CD4-positive, alpha-beta T cell treated with Interleukin-4 for 4 hours (primary cell): ENCODE measurements at regions not wholly inside any gene's neighbourhood (a gene's known extent, or its start where the extent isn't known, plus 50 kb on each side); places are given as distances from the start of the nearest gene placed in this dataset.

Experiments
- DNase-seq: peaks from one replicate; pipeline ENCODE4 v3.0.0-alpha.2; 2020

DNA sequence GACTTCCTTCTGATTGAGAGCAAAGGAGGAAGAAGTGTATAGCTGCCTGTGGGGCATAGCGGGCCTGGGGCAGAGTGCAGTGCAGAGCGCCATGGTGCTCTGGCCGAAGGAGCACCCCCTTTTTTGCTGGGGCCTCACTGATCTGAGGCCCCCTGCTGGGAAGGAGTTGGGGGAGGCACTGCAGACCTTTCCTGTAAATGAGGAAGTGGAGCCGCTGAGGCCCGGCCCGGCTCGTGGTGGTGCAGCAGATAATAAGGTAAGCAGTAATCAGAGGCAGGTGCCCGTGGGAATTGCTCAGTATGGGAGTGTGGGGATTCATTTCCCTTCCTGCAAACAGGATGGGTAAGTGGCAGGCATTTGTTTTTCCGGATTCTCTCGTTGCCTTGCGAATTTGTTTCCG, 373.7 kb upstream of the MKI67 start:
- no peak for DNase-seq

DNA sequence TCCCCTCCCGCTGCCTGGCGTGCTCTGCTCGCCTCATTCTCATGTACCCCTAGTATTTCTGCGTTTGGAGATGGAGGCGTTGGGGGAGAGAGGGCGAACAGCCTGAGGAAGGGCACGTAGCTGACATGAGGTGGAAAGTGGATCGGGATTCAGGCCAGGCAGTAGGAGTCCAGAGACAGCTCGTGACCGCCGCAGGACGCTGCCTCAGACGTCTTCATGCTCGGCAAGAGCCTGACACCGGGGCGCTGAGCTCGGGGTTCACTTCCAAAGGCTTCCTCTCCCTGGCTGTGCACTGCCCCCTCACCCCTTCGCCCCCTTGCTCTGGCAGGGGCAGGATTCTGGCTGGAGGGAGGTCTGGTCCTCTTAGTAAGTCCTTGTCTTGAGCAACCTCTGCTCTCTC, 374.4 kb upstream of the MKI67 start:
- no peak for DNase-seq

- no peak for DNase-seq
Observed at GRCh38 chr10:128505346-128505745, 379.1 kb upstream of the MKI67 start.

DNA sequence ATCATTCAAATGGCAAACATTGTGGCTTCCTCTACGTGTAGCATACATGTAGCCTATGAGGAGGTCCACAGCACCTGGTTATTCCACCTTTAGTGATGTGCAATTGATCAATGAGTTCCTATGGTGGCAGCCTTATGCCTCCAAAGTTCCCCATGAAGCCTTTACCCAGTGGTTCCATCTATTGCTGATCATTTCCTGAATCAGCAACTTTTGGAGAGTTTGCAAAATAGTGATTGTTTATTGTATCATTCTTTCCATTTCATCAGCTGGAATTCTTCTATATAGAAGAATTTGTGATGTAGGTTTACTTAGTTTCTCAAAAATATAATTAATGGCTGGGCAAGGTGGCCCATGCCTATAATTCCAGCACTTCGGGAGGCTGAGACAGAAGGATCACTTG, 380.2 kb upstream of the MKI67 start:
- DNase-seq: no peak

GRCh38 chr10:128507066-128507465, 380.8 kb upstream of the MKI67 start:
- no peak for DNase-seq

GRCh38 chr10:128511284-128511683, 385.1 kb upstream of the MKI67 start:
- no peak for DNase-seq

DNA sequence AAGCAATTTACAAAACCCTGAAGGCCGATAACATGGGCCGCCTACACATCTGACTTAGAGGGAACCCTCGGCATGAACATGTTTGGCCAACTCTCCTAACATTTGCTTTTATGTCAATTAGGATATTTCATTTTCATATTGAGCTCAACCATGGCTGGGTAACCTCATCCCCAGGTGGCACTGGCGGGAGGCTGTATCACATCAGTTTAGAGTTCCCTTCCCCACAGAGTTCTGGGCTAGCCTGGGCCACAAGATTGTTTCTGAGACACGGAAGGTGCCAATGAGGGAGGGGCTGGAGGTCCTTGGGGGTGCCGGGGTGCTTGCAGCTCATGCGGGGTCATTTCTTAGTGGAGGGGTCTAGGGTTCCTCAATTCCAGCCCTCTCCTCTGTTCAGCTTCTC, 386.5 kb upstream of the MKI67 start:
- DNase-seq: no peak

- no peak for DNase-seq
Observed at GRCh38 chr10:128514536-128514935, 388.3 kb upstream of the MKI67 start.

- DNase-seq: no peak
Observed at GRCh38 chr10:128516180-128516579, 390.0 kb upstream of the MKI67 start.

- DNase-seq: no peak
Observed at GRCh38 chr10:128517167-128517566, 390.9 kb upstream of the MKI67 start.

DNA sequence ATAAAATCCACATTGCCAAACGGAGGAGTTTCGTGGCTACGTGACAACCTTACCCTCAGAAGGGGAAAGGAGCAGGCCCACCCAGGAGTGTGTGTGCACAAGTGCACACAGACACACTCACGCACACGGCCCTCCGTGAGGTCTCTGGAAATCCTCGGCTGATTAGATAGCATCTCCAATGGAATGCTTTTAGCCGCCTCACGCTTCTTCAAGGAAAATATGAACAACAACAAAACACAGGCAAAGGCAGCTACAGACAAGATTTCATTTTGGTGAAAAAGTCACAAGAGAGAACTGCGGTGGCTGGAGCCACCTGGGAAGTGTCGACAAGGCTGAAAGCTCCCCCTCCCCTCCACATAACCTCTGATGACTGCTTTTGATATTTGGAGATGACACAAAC, 391.8 kb upstream of the MKI67 start:
- no peak for DNase-seq

- no peak for DNase-seq
Observed at GRCh38 chr10:128519581-128519980, 393.4 kb upstream of the MKI67 start.

DNA sequence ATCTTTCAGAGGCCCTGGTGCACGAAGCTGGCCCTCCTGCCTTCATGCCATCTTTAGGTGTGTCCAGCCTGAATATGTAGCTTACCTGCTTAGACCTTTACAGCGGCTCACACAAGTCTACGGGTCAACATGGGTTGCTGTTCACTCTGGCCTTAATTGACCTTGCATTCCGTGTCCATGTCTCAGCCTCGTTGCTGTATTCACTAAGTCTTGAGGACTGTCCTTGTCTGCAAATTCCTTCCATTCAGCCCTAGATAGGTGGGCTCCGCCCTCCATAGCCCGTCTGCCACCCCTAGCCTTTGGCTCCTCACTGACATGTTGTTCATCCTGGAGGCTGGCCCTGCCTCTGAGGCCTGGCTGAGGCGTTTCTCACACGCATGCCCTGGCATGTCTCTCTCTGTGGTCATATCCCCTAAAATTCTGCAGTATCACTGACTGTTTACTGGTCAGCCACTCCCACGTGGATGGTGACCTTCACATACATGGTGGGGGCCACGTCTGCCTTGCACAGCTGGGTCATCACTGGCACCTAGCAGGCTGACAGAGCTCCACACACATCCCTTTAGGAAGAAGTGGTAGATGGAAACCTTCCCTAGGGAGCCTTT, 394.1 kb upstream of the MKI67 start:
- no peak for DNase-seq

DNA sequence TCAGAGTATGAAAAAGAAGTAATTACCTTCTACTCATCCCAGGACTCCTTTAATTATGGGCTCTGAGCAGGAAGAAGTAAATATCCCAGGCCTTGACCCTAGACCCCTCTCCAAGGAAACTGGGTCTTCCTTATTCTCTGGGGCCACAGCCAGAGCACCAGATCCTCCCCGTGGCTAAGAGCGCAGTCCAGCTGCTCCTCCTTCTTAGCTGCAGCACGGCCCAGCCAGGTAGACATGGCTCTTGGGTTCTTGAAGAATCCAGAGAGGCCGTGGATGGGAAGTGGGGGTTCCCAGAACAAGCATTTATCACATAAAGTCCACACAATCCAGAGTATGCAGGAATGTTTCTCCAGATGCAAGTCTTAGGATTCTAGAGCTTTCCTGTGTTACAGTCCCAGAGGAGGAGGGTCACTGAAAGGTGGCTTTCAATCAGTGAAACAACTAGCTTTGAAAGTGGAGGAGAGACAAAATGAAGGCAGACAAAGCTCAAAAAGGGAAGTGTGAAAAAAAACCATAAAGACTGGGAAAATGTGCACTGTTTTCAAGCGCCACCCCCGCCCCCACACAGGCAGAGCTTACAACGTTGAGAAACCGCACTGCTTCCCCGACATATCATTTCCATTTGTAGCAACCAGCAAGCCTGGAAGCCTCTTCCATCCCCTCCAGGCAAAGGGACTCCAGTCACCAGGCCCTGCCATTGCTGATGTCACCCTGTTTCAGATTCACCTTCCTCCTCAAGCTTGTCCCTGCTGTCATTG, 396.5 kb upstream of the MKI67 start:
- no peak for DNase-seq

GRCh38 chr10:128525444-128525843, 399.2 kb upstream of the MKI67 start:
- no peak for DNase-seq

DNA sequence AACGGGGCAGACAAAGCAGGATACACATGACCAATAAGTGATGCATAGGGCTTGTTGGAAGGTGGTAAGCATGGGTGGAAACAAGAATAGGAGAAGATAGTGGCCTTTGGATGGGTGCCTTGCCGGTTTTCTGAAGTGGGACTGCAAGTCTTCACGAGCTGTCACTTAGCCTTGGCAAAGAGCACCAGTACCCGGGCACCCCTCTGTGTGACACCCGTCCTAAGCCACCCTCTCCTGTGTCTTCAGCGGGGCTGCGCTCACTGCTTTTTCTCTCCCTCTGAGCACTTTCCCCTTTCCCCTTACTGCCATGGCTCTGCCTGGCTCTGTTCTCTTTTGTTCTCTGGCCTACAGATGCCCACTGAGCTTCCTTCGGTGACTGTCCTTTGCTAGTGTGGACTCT, 399.7 kb upstream of the MKI67 start:
- DNase-seq: no peak

DNA sequence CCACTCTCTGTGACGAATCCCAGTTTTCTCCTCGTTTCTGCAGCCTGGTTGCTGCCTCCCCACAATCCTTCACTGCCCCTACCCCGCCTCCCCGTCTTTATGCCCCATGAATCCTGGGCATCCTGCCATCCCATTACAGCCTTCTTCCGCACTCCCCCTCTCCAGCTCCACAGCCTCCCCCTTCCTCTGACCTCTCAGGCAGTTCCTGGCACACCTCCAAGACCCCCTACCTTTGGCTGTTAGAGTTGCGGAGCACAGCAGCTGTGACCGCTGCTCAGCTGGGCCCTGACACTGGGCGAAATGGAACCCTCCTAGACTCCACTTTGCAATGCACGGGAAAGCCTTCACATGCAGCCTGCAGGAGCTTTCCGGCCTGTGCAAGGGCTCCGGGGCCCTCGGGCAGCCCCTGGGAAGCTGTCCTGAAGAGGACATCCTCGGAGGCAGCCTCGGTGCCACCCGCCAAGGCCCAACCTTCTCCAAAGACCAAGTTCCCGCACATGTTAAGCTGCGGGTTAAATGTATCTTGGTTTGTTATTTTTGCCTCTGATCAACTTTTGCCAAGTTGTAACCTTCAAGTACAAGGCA, 400.7 kb upstream of the MKI67 start:
- DNase-seq: no peak

GRCh38 chr10:128527711-128528110, 401.5 kb upstream of the MKI67 start:
- no peak for DNase-seq

- DNase-seq: no peak
Observed at GRCh38 chr10:128528167-128528566, 401.9 kb upstream of the MKI67 start.

DNA sequence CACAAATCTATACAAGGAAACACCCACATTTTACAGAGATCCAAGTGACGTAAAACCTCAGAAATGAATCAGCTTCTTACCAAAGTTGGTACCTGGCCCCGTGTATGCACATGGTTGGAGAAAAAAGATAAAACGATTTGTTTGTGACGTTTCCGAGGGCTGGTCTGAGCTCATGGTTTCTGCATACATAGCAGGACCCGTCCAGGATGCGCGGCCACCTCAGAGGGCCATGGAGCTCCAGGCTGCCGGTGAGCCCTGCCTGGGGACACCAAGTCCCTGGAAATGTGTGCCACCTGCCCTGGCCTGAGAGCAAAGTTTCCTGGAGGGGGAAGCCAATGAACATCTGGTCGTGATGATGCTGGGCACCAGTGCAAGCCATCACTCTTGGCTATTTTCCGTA, 402.6 kb upstream of the MKI67 start:
- no peak for DNase-seq

- no peak for DNase-seq
Observed at GRCh38 chr10:128529225-128529624, 403.0 kb upstream of the MKI67 start.

DNA sequence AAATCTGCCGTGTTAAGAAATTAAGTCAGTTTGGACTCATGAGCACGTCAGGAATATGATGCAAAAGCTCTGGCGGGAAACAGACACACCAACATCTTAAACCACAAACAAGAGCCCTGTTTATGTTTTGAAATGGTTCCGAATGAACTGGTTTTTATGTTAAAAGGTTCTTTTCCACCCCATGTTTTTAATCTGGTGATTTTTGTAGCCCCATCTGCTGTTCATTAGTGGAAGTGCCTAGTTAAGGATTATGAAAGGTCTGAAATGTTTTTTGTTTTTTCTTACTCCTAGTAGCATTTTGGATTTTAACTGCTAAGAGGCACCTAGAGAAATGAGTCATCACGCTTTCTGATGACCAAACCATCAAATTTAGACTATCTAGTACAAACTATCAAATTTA, 404.1 kb upstream of the MKI67 start:
- no peak for DNase-seq

DNA sequence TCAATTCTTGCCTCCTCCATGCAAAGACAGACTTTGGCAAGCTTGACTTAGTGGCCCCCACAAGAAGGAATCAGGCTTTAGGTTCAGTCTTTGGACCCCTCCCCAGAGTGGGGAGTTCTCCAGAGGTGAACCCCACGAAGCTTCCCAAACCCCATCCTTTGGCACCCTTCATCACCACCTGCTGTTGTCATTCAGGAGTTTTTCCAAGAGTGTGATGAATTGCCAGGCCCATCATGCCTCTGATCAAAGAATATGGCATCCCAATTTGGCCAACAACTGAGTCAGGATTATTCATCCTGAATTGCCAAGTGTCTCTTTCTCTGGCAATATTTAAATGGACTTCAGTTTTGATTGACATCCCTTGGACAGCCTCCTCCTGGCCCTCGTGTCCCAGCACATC, 404.7 kb upstream of the MKI67 start:
- DNase-seq: no peak

DNA sequence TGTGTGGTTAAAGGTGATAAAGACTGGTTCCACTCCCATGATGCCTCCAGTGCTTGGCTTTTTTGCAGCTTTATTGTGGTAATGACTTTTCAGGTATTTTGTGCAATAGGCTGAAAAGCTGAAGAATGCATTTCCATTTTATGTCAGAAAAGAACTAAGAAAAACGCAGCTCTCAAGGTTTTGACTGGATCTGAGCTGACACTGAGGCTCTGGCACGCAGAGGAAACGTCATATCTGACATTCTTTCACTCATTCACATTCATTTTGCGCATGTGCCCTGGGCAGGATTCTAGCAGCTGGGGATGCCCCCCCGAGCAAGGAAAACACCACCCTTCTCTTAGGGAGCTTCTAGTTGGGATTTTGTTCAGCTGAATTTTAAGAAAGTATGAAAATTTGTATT, 408.5 kb upstream of the MKI67 start:
- no peak for DNase-seq

- no peak for DNase-seq
Observed at GRCh38 chr10:128536259-128536658, 410.0 kb upstream of the MKI67 start.
